HUES6 (cell line): ENCODE measurements at regions not wholly inside any gene's neighbourhood (a gene's known extent, or its start where the extent isn't known, plus 50 kb on each side); places are given as distances from the start of the nearest gene placed in this dataset.

Experiments used
- H3K27ac ChIP-seq: 2 replicates; pipeline ENCODE4 v1.7.0; 2013; ENCODE audit warnings: low read depth, mild to moderate bottlenecking, low read length, inconsistent platforms
- H3K27me3 ChIP-seq: 2 replicates; pipeline ENCODE4 v1.6.1; 2013; ENCODE audit warnings: low read length; ENCODE audit not compliant: control insufficient read depth, insufficient read depth
- H3K36me3 ChIP-seq: 2 replicates; pipeline ENCODE4 v1.6.1; 2013; ENCODE audit warnings: low read length; ENCODE audit not compliant: control insufficient read depth, insufficient read depth
- H3K4me1 ChIP-seq: 2 replicates; pipeline ENCODE4 v1.6.1; 2013; ENCODE audit warnings: low read length; ENCODE audit not compliant: control insufficient read depth, insufficient read depth
- H3K4me3 ChIP-seq: 2 replicates; pipeline ENCODE4 v1.5.1; 2013; ENCODE audit warnings: low read depth, low read length
- H3K9ac ChIP-seq: one replicate; pipeline ENCODE4 v1.6.1; 2013; ENCODE audit warnings: mild to moderate bottlenecking, low read length
- H3K9me3 ChIP-seq: 2 replicates; pipeline ENCODE4 v1.6.1; 2013; ENCODE audit warnings: low read depth, low read length; ENCODE audit not compliant: control insufficient read depth, insufficient read depth

DNA sequence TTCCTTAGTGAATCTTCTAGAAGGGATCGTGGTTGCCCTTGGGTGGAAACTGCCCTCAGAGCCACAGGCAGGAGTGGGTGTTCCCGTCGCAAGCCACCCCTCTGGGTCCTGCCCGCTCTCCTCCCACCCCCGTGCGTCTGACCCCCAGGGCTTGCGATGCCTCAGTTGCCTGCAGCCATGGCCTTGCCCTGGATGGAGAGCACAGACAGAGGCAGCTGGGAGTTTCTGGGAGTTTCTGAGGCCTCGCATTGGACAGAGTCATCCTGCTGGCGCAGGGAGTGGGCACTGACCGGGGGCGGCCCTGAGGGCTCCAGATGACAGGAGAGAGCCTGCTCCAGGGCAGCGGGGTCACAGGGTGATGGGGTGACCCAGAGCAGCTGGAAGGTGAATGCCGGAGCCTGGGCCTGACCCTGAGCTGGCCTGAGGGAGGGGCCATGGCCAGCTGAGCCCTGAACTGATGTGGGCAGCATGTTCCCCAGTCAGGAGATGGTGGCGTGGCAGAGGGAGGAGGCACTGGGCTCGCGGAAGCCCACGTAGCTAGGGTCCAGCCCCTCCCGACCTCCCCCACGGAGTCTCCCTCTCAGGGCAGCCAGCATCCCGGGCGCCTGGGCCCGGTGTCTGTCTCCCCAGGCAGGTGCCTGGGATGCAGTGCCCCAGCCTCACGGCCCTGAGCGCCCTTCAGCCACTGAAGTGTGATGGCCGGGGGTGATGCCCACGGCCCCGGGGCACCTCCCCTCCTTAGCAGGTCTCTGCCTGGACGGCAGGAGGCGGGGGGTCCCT, 1236.2 kb downstream of the BRD1 start:
- Histone ChIP-seq H3K36me3 (no peaks in the 10 kb centered on the region), H3K27me3 (no peaks in the 10 kb centered on the region), H3K9me3 (no peaks in the 10 kb centered on the region), H3K9ac (no peak overlapping the region), H3K27ac (no peak overlapping the region), H3K4me1 (0 out of 2 replicates have a peak, but pooled peaks cover 2% of the 10 kb centered on the region), H3K4me3 (no peak overlapping the region)

DNA sequence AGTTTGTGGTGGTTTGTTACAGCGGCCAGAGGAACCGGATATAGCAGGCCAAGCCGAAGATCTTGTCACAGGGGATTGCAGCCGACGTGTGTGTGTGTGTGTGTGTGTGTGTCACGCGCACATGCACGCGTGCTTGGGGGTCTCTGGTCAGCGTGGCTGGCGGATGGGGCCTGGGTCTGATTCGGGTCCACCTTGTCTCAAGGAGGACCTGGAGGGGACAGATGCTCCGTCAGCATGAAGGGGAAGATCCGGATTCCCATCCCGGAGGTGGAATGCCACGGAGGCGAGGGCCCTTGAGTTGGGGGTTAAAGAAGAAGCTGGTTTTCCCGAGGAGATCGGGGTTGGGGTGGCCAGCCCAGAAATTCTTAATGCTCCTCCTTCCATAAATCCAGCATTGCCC, 1237.8 kb downstream of the BRD1 start:
- Histone ChIP-seq H3K9me3 (no peaks in the 10 kb centered on the region; the same call in 1 of the 2 replicates), H3K9ac (no peak overlapping the region), H3K4me3 (no peak overlapping the region), H3K4me1 (peaks cover 10% of the 10 kb centered on the region), H3K27me3 (no peaks in the 10 kb centered on the region), H3K27ac (no peak overlapping the region), H3K36me3 (no peaks in the 10 kb centered on the region)

DNA sequence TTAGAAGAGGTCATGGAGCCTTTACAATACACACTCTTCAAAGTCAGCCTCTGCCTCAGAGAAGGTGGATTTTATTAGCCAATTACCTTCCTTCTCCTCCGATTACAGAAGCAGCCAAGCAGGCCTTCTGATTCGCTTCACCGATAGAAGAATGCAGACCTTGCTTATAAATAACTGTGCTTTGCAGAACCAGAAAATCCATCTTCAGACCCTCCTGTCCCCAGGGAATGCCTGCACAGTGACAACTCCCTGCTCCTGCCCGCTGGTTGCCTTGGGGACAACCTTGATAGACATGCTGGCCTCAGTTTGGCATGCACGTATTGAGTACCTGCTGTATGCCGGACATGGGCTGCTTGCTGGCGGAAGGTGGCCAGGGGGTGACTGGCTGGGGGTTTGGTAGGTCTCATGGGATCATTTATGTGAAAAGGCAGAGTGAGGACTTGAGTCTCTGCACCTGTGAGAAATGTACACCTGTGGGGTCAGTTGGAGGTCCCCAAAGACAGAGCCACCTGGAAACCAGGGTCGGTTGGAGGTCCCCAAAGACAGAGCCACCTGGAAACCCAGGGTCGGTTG, 1238.7 kb downstream of the BRD1 start:
- Histone ChIP-seq H3K9ac (no peak overlapping the region), H3K36me3 (no peaks in the 10 kb centered on the region), H3K4me1 (peaks cover 10% of the 10 kb centered on the region), H3K27me3 (no peaks in the 10 kb centered on the region), H3K27ac (no peak overlapping the region), H3K4me3 (no peak overlapping the region), H3K9me3 (peaks cover 3% of the 10 kb centered on the region; the same call in 1 of the 2 replicates)

DNA sequence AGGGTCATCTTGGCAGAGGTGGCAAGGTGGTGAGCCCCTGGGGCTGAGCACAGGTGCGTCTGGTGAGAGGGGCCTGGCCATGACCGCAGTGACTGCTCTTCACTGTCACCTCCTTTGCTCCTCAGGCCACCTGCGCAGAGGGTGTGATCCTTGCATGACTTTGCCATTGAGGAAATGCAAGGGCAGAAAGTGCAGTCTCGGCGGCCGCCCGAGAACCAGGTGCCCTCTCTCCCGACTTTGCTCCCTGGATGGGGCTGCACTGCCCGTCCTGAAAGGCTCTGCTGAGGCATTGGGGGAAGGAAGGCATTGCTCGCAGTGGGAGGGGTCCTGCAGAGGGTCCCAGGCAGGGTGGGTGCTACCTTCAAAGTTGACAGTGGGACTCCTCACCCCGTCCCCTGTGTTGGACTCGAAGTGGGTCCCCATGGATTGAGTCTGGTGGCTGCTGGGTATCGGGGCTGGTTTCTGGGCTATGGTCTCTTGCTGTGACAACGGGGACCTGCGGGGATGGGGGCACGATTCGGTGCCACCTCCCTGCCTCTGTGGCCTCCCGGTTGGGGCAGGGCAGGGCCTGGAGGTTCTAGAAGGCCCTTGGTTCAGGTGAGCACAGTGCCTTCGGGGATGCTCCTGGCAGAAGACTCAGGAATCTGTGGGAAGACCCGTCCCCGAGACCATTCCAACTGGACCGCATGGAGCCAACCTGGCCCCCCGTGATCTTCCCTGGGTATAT, 1239.4 kb downstream of the BRD1 start:
- H3K27ac ChIP-seq, result no peak overlapping the region
- peaks cover 10% of the 10 kb centered on the region for H3K4me1 ChIP-seq
- H3K9me3 ChIP-seq, result peaks cover 3% of the 10 kb centered on the region; the same call in 1 of the 2 replicates
- H3K36me3 ChIP-seq, result no peaks in the 10 kb centered on the region
- no peak overlapping the region for H3K9ac ChIP-seq
- no peak overlapping the region for H3K4me3 ChIP-seq
- H3K27me3 ChIP-seq, result no peaks in the 10 kb centered on the region

DNA sequence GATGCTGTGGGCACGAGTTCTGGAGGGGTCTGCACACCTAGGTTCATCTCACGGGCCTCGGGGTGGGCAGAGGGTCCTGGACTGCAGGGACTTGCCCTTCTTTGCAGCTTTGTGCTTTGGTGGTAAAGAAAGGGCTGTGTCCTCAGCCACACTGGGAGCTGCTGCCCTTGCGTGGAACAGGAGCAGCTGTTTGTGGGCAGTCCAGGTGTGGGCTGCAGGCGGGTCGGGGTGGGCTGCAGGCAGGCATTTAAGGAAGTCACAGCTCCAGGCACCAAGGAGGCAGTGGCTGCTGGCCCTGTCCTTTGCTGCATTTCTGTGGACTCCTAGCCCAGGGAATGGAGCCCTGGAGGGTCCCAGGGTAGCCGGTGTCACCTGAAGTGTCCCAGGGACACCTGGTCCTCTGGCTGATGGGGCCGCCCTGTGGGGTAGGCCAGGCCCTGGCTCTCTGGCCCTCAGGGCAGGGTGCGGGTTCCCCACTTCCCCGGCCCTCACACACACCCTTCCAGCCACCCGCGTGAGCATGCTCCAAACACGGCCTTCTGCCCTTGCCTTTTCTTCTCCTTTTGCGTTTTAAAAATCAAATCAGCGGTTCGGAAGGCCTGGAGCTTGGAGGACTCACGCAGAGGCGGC, 1240.3 kb downstream of the BRD1 start:
- Histone ChIP-seq H3K9ac (no peak overlapping the region), H3K4me1 (peaks cover 10% of the 10 kb centered on the region), H3K27me3 (no peaks in the 10 kb centered on the region), H3K9me3 (peaks cover 3% of the 10 kb centered on the region; the same call in 1 of the 2 replicates), H3K27ac (no peak overlapping the region), H3K4me3 (no peak overlapping the region), H3K36me3 (no peaks in the 10 kb centered on the region)

DNA sequence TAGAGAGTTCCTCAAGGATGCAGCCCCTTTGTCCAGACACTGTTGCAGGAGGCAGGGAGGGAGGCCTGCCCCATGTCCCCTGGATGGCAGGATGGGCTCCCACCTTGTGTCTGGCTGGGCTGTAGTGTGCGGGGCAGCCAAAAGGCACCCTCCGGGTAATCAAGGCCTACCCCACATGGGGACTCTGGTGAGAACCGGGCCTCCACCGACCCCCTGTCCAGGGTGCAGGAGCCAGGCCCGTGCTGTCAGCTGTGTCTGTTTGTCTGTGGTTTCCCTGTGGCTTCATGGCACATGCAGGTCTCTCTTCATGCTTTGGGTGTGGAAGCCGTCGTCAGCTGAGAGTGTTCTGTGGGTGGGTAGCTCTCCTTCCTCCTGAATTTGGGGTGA, 1240.9 kb downstream of the BRD1 start:
- peak overlapping the region; percentile 11; the same call in 1 of the 2 replicates for H3K27ac ChIP-seq
- peaks cover 10% of the 10 kb centered on the region for H3K4me1 ChIP-seq
- H3K4me3 ChIP-seq, result no peak overlapping the region
- no peaks in the 10 kb centered on the region for H3K36me3 ChIP-seq
- H3K9ac ChIP-seq, result no peak overlapping the region
- H3K27me3 ChIP-seq, result no peaks in the 10 kb centered on the region
- H3K9me3 ChIP-seq, result peaks cover 3% of the 10 kb centered on the region; the same call in 1 of the 2 replicates

DNA sequence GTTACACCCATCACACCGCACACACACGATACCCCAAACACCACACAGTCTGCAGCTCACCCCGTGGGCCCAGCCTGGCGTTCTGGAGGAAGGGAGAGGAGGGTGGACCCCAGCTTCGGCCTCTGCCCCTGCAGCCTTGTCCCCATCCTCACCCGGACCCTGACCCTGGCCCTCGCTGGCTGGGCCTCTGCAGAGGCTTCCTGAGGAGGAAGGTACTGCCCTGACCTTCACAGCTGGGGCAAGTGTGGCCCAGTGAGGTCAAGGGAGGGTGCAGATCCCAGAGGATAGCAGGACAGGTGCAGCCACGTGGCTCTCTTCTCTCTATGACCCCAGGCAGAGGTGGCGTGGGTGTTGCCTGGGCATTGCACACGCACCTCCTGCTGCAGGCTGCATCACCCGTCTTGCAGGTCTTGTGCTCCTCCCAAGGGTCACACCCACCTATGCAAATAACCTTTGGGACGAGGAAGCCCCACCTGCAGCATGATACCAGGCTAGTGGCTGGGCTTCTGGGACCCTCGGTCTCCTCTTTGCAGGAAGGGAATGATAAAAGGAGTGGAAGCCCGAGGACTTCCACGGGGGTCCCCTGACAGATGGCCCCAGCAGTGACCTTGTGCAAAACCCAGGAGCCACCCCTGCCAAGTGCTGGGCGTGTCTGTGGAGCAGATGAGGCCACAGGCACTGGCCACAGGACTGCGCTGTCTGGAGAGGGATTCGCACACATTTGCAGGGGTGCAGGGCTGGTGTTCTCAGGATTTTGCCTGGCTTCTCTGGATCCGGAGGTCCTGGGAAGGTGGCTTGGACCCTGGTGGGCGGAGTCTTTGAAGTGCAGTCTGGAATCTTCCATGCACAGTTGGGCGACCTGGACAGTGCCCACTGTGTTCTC, 1241.5 kb downstream of the BRD1 start:
- Histone ChIP-seq H3K4me1 (peaks cover 10% of the 10 kb centered on the region), H3K9me3 (peaks cover 3% of the 10 kb centered on the region; the same call in 1 of the 2 replicates), H3K4me3 (no peak overlapping the region; the same call in 1 of the 2 replicates), H3K36me3 (no peaks in the 10 kb centered on the region), H3K9ac (no peak overlapping the region), H3K27me3 (no peaks in the 10 kb centered on the region), H3K27ac (peak overlapping the region; percentile 11; the same call in 1 of the 2 replicates)

DNA sequence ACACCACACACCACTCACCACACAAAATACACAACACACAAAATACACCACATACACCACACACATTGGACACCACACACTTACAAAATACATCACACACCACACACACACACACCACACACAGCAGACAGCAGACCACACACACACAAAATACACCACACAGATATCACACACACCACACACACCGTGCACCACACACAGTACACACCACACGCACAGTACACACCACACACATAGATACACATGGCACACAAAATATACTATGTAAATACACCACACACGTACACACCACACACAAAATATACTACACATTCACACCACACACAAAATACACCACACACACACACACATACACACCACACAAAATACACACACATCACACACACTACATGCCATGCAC, 1243.5 kb downstream of the BRD1 start:
- no peaks in the 10 kb centered on the region for H3K36me3 ChIP-seq
- no peaks in the 10 kb centered on the region for H3K27me3 ChIP-seq
- H3K9me3 ChIP-seq, result peaks cover 3% of the 10 kb centered on the region; the same call in 1 of the 2 replicates
- H3K4me1 ChIP-seq, result peaks cover 10% of the 10 kb centered on the region
- no peak overlapping the region for H3K9ac ChIP-seq
- H3K27ac ChIP-seq, result no peak overlapping the region
- no peak overlapping the region for H3K4me3 ChIP-seq

DNA sequence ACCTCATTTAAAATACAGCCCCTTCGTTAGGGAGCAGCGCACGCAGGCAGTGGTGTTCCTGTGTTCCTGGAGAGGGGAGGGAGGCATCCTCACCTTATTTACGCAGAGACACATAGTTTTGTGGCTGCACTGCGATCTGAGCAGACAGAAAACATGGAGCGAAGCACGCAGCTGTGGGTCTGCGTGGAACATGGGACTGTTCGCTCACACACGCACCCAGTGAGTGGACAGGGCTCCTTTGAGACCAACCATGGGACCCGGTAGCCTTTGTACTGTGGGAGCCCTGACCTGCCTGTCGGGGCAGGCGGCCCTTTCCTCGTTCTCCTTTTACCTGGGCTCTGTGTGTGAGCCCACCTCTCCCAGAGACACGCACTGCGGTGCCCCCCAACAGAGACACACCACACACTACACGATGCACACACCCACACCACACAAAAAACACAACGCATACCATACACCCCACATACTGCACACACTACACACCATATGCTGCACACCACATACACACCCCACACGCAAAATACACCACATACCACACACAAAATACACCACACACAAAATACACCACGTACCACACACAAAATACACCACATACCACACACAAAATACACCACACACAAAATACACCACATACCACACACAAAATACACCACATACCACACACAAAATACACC, 1245.7 kb downstream of the BRD1 start:
- peaks cover 10% of the 10 kb centered on the region for H3K4me1 ChIP-seq
- H3K27me3 ChIP-seq, result peaks cover 2% of the 10 kb centered on the region; the same call in 1 of the 2 replicates
- H3K27ac ChIP-seq, result no peak overlapping the region
- no peak overlapping the region for H3K9ac ChIP-seq
- no peaks in the 10 kb centered on the region for H3K36me3 ChIP-seq
- no peak overlapping the region for H3K4me3 ChIP-seq
- peaks cover 3% of the 10 kb centered on the region; the same call in 1 of the 2 replicates for H3K9me3 ChIP-seq
